ENCODE measurements at regions not wholly inside any gene's neighbourhood (a gene's known extent, or its start where the extent isn't known, plus 50 kb on each side); places are given as distances from the start of the nearest gene placed in this dataset.

GRCh38 chr10:121098751-121099150, 247.6 kb downstream of the WDR11 start:
- in situ Hi-C loops (cut with MboI; ENCODE audit: low pct_ligation_motif_present in 1 of 4, low pct_unique_long_range_greater_than_20kb in 1 of 4, low sequenced_read_pairs in 3 of 4), result no loop called here
- H3K4me3 ChIP-seq, result no peak overlapping the region
- 55 to 61% methylated on average over 2 of the region's 2 CpGs for WGBS, 2 donors (ENCODE audit: low coverage in 1 of 2)
- H3K9me3 ChIP-seq, result no peaks in the 10 kb centered on the region
- H3K27ac ChIP-seq, result no peak overlapping the region
- intact Hi-C loops (cut with DNase I; ENCODE audit: low total_unique reads), result no loop called here
- no peaks in the 10 kb centered on the region for H3K4me1 ChIP-seq
- TF ChIP-seq CTCF (IDR thresholded peaks at IDR 0.05) (no peak), POLR2AphosphoS5 (IDR thresholded peaks at IDR 0.05) (no peak), POLR2A (IDR thresholded peaks at IDR 0.05) (no peak), EP300 (IDR thresholded peaks at IDR 0.05; ENCODE audit: low read depth) (no peak)
- DNase-seq, result no peak
- no peaks in the 10 kb centered on the region for H3K27me3 ChIP-seq
- H3K36me3 ChIP-seq, result no peaks in the 10 kb centered on the region

GRCh38 chr10:121099181-121099580, 248.0 kb downstream of the WDR11 start:
- H3K27me3 ChIP-seq, result no peaks in the 10 kb centered on the region
- no peak overlapping the region for H3K27ac ChIP-seq
- H3K4me3 ChIP-seq, result no peak overlapping the region
- WGBS, 2 donors (ENCODE audit: low coverage in 1 of 2), result 87 to 93% methylated on average over 5 of the region's 5 CpGs
- no peaks in the 10 kb centered on the region for H3K36me3 ChIP-seq
- in situ Hi-C loops (cut with MboI; ENCODE audit: low pct_ligation_motif_present in 1 of 4, low pct_unique_long_range_greater_than_20kb in 1 of 4, low sequenced_read_pairs in 3 of 4) (no loop called here), intact Hi-C loops (cut with DNase I; ENCODE audit: low total_unique reads) (no loop called here)
- no peak for DNase-seq
- no peak for TF ChIP-seq POLR2AphosphoS5 (IDR thresholded peaks at IDR 0.05)
- TF ChIP-seq POLR2A (IDR thresholded peaks at IDR 0.05), result no peak
- no peak for TF ChIP-seq EP300 (IDR thresholded peaks at IDR 0.05; ENCODE audit: low read depth)
- no peak for TF ChIP-seq CTCF (IDR thresholded peaks at IDR 0.05)
- H3K9me3 ChIP-seq, result no peaks in the 10 kb centered on the region
- H3K4me1 ChIP-seq, result no peaks in the 10 kb centered on the region

- no peaks in the 10 kb centered on the region for H3K9me3 ChIP-seq
- no peak for TF ChIP-seq POLR2A (IDR thresholded peaks at IDR 0.05)
- no peak for TF ChIP-seq CTCF (IDR thresholded peaks at IDR 0.05)
- no peak for TF ChIP-seq EP300 (IDR thresholded peaks at IDR 0.05; ENCODE audit: low read depth)
- no peak for TF ChIP-seq POLR2AphosphoS5 (IDR thresholded peaks at IDR 0.05)
- no peaks in the 10 kb centered on the region for H3K27me3 ChIP-seq
- intact Hi-C loops (cut with DNase I; ENCODE audit: low total_unique reads) (no loop called here), in situ Hi-C loops (cut with MboI; ENCODE audit: low pct_ligation_motif_present in 1 of 4, low pct_unique_long_range_greater_than_20kb in 1 of 4, low sequenced_read_pairs in 3 of 4) (no loop called here)
- no peak overlapping the region for H3K4me3 ChIP-seq
- peaks cover 0 to under 1% (median 0%) of the 10 kb centered on the region in 4 donors for H3K4me1 ChIP-seq
- H3K27ac ChIP-seq, result no peak overlapping the region
- no peak for DNase-seq
- H3K36me3 ChIP-seq, result no peaks in the 10 kb centered on the region
Observed at GRCh38 chr10:121099592-121099991, 248.4 kb downstream of the WDR11 start.

- no peak for DNase-seq
- WGBS, 2 donors (ENCODE audit: low coverage in 1 of 2), result 89 to 90% methylated on average over 3 to 4 of the region's 4 CpGs
- Histone ChIP-seq H3K4me3 (no peak overlapping the region), H3K27ac (no peak overlapping the region), H3K9me3 (no peaks in the 10 kb centered on the region), H3K36me3 (no peaks in the 10 kb centered on the region), H3K4me1 (peaks cover 0 to 4% (median 0%) of the 10 kb centered on the region in 4 donors), H3K27me3 (no peaks in the 10 kb centered on the region)
- in situ Hi-C loops (cut with MboI; ENCODE audit: low pct_ligation_motif_present in 1 of 4, low pct_unique_long_range_greater_than_20kb in 1 of 4, low sequenced_read_pairs in 3 of 4) (no loop called here), intact Hi-C loops (cut with DNase I; ENCODE audit: low total_unique reads) (no loop called here)
- TF ChIP-seq CTCF (IDR thresholded peaks at IDR 0.05) (no peak), POLR2A (IDR thresholded peaks at IDR 0.05) (no peak), EP300 (IDR thresholded peaks at IDR 0.05; ENCODE audit: low read depth) (no peak), POLR2AphosphoS5 (IDR thresholded peaks at IDR 0.05) (no peak)
Observed at GRCh38 chr10:121101561-121101960, 250.4 kb downstream of the WDR11 start.
